HG03378 (cell line): ENCODE measurements at regions not wholly inside any gene's neighbourhood (a gene's known extent, or its start where the extent isn't known, plus 50 kb on each side); places are given as distances from the start of the nearest gene placed in this dataset.

Source experiments
- ATAC-seq: cut with Tn5 transposase; IDR thresholded peaks from one replicate; pipeline ENCODE4 v1.9.1; 2021; ENCODE audit warnings: mild to moderate bottlenecking, moderate library complexity; ENCODE audit not compliant: unreplicated experiment

DNA sequence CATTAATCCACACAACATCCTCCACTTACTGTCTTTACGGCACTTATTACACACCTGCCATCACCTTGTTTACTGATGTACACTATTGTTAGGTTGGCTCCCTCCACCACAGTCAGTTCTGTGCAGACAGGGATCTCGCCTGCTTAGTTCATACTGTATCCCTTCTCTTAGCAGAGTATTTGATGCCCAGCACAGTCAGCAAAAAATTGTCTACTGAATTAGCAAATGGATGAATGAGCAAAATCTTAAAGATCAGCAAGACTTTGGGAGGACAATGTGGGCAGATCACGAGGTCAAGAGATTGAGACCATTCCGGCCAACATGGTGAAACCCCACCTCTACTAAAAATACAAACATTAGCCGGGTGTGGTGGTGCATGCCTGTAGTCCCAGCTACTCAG is 109.8 kb upstream of the ATXN1 start:
- ATAC-seq: no peak

- ATAC-seq: no peak
These were observed 107.7 kb upstream of the ATXN1 start for GRCh38 chr6:16868968-16869367.

- ATAC-seq: no peak
These were observed 96.8 kb upstream of the ATXN1 start for GRCh38 chr6:16857969-16858592.

- ATAC-seq: peak; percentile 53
These were observed 94.2 kb upstream of the ATXN1 start for GRCh38 chr6:16855460-16855859.

DNA sequence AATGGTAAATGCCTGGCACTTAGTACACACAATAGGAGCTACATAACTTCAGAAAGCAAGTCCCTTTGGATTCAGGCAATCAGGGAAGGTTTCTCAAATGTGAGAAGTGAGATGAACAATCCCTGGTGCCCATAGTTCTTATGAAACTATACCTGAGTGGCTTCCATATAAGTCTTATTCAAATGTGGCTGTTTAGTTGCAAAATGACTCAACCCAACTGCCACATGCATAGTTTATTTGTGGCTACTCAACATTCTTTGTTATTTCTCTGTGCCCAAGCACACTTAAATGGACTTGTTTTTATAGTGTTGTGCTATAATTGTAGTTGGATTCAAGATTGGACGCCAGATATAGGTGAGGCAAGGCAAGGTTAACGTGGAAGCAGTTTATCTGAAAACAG is 93.7 kb upstream of the ATXN1 start:
- ATAC-seq: peak; percentile 78

GRCh38 chr6:16852671-16853070 is 91.4 kb upstream of the ATXN1 start:
- no peak for ATAC-seq

GRCh38 chr6:16851758-16852157 is 90.5 kb upstream of the ATXN1 start:
- ATAC-seq: peak; percentile 40

- ATAC-seq: no peak
These were observed 89.8 kb upstream of the ATXN1 start for GRCh38 chr6:16851044-16851540.

DNA sequence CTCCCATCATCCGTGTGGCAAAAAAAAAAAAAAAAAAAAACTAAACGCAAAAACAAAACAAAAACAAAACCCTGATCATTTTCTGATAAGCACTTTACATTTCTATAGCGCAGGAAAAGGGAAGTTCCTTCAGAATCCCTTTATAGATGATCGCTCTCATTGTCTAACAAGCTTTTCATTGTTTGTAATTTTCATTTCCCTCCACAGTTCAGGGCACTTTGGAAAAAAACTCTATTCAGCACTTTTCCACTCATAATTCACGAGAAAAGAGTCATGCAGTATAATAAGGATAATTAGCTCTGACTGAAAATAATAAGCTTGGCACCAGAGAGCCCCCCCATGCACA is 89.4 kb upstream of the ATXN1 start:
- ATAC-seq: no peak

GRCh38 chr6:16849988-16850680 is 88.9 kb upstream of the ATXN1 start:
- no peak for ATAC-seq

DNA sequence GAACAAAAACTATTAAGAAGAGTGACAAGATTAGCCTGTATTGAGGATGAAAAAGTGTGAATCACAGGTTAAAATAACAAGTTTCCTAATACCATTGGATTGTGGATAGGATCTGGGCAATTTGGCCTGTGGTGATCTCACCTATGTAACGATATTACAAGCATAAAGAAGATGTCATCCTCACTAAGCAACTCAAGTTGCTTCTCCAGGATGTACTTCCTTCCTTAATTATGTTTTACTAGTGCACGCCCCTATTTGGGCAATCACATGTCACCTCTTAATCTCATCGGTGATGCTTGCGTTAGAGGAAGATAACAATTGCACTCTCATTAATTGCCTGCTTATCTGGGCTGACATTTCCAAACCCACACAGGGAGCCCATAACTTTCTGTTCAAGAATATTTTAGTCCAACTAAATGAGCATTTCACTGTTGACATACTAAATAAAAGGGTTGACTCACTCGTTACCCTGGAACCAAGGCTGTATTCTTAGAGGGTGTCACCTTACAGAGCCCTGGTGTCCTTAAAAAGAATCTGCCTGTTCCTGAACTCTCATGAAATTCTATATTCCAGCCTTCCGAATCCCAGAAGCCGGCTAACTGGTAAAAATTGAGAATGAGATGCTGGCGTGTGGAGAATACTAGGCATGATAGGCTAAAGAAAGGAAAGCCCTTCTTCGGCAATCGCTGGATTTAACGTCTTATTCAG is 88.2 kb upstream of the ATXN1 start:
- ATAC-seq: no peak

DNA sequence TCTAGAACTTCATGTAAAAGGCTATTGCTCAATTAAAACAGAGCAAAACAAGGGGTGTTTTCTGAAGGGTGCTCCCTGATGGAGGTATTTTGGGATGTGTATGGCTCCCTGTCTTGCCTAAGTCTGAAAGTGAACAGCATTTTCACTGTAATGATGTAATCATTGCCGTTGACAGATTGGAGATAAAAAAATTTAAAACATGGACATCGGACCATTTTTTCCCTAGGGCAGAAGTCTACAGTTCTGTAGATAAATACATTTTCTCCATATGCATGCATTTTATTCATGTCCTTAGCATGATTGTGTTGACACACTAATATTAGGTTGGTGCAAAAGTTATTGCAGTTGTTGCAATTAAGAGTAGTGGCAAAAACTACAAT is 85.1 kb upstream of the ATXN1 start:
- no peak for ATAC-seq

DNA sequence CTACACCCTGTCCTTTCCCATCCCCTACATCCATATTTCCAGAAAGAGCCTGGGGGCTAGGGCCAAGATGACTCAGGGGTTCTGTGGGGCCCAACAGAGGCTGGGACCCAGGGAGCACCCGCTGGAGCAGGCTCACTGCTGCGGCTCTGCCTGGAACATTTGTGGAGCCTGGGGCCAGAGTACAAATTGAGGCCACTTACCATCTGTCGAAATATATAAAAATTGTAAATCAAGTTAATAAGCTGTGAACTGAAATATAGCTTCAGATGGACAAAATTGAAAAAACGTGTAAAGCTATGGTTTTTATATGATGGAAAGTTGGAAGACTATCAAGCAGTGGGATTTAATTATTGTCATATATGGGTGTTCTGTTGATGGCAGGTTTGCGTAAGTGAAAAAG is 82.9 kb upstream of the ATXN1 start:
- no peak for ATAC-seq

DNA sequence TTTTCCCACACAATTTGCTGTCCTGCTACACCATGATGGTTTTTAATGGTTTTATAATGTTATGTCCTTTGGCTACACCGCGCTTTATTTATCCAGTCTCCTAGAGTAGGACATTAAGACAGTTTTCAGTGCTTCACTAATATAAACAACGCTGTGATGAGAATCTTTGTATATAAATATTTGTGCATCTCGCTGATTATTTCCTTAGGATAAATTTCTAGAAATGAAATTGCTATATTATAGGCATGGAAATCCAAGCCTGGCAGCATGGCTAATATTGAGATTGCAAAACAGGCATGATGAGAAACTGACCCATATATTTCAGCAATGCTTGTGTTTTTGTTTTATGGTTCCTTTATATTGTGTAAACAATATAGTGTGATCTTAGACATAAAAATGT is 81.4 kb upstream of the ATXN1 start:
- no peak for ATAC-seq

GRCh38 chr6:16841241-16841640 is 80.0 kb upstream of the ATXN1 start:
- no peak for ATAC-seq

DNA sequence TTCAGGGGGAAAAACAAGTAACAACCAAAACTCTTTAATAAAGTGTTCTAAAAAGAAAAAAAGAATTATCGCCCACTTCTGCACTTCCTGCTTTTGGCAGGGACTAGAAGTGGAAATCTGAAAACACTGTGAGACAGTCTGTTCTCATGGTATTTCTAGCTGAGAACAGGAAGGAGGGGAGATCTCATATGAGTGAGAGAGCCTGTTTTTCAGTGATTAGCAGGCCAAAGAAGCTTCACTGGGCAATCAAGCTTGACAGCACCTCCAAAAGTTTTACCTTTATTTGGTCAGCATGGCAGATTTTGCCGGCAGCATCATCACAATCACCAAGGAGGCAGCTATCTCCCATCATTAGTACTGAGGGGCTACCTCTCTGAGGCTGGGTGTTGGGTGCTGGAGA is 79.5 kb upstream of the ATXN1 start:
- ATAC-seq: peak; percentile 58

GRCh38 chr6:16840291-16840690 is 79.0 kb upstream of the ATXN1 start:
- peak; percentile 19 for ATAC-seq

GRCh38 chr6:16839631-16840179 is 78.4 kb upstream of the ATXN1 start:
- ATAC-seq: no peak

DNA sequence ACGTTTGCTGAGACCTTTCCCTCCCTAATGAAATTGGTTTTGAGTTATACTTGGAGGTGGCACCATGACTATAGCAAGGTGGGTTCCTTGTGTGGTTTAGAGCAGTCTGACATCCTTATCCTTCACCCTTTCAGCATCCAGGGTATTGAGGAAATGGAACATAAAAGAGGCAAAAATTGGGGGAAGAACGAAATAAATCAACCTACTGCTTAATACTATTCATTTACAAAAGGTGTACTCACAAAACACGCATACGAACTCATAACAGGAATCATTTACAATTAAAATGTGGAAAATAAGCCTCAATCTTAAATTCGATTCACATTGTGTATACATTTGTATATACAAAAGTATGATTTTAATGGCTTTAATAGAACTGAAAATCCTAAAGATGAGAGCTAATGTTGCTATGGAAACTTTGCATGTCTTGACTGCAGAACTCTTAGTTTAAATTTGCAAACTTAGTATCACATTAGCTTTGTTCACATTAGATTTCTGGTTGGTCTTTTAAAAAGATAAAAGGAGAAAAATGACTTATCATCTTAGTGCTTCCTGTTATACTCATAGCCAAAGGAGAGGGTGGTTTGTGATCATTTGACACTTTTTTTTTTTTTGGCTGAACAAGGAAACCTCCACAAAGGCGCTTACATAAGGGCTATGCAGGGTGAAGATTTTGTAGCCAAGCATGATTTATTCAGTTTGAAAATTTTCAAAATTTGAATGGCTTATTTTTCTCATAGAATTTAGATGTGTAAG is 76.1 kb upstream of the ATXN1 start:
- no peak for ATAC-seq

DNA sequence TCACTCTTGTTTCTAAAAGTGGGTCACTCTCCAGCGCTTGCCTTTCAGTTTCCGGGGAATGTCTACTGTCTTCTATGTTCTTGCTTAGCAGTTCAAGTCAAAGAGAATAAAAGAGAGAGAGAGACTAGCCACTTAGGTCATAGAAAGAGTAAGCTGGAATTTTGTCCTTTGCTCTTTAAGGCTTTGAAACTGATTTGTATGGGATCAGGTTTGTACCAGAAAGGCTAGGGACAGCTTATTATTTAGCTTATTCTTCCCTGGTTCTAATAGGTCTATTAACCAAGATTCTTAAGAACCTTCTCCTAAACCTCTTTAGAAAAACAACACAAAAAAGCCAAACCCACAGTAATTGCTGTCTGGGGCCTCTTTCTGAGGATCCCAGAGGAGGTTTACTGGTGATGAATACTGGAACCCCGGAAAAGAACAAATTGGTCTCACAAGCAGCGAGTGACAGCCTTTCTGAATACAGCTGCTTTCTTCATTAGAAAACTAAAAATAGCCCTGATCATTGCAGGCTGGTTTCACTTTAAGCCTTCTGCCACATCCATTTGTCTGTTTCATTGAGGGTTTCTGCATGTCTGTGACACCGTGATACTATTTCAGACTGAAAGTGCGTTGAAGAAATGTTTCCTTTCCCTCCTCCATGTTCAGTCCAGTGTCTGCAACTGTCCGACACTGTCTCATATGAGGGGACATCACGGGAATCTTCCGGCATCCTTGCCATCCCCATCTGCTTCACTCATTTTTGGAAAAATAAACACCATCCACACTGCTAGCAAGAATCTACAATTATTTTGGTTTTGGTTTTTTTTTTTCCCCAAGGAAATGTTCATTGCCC is 75.1 kb upstream of the ATXN1 start:
- peak; percentile 68 for ATAC-seq
